Heart left ventricle (tissue), 13 donors: ENCODE measurements at regions not wholly inside any gene's neighbourhood (a gene's known extent, or its start where the extent isn't known, plus 50 kb on each side); places are given as distances from the start of the nearest gene placed in this dataset.

Source experiments
- CTCF ChIP-seq, 12 donors: fragments of 200-600 bp; sonication (generic) in 4 of 12; IDR thresholded peaks; one replicate each; pipeline versions ENCODE4 v1.5.0 to v1.8.0; 2018 to 2022; ENCODE audit warnings: antibody characterized with exemption in 12 of 12, mild to moderate bottlenecking in 5 of 12
- POLR2A ChIP-seq, 2 donors: fragments of 450-650 bp; IDR thresholded peaks; one replicate each; pipeline ENCODE4 v1.6.1; 2017; ENCODE audit warnings: antibody characterized with exemption in 2 of 2, mild to moderate bottlenecking in 2 of 2, moderate library complexity in 2 of 2
- donor health status: ischemic (EF 13 %, LVEDD 7.1; RV severe dilation, severe dysfunction).
- donor health status: DM: no; HTN: yes; CAD: no.
- donor health status: DM: no; HTN: no; CAD: no.
- donor health status: ischemic (EF 25% LVEDD 6.9; RV normal size, moderate dysfunction).
- donor health status: ischemic (EF 25% LVEDD 5.7; RV mildly dilated, moderate dysfunction).
- donor health status: ischemic (EF 35%, LVEDD 5.7; RV mildly dilated, moderate dysfunction).
- donor health status: nonischemic (EF 11% LVEDD 7.7; RV severe dilation, severe dysfunction).
- donor health status: DM: yes; HTN: yes; CAD: no.
- donor health status: PGD.
- donor health status: ischemic (EF 29% LVEDD 5.4; RV normal size, mild dysfunction).
- donor health status: nonischemic (EF 23%, LVEDD 6.1; RV moderate dilation, normal function).

DNA sequence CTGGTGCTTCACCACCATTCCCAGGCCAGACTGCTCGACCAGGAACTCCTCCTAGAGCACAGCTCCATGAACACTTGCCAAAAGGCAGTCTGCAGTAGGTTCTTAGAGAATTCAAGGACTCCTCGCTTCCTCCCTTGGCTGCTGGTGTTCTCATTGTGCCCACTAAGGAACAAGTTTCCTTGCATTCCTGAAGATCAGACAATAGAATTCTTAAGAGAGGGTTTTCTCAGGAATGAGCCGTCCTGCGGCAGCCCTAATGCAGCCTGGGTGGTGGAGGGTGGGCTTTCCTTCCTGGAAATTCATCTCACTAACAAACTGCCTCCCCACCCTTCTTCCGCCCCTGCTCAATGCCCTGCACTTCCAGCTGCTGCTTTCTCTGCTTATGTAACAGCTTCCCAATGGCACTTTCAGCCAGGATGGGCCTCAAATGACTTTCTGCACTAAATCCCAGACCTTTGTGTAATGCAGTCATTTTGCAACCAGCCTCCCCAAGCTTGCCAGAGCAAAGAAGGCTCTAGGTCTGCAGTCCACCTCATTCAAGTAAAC is 287.9 kb downstream of the PLPP3 start:
- TF ChIP-seq CTCF (IDR thresholded peaks at IDR 0.05), result no peak
- no peak for TF ChIP-seq POLR2A (IDR thresholded peaks at IDR 0.05)
